IPS-18c (cell line): ENCODE measurements at regions not wholly inside any gene's neighbourhood (a gene's known extent, or its start where the extent isn't known, plus 50 kb on each side); places are given as distances from the start of the nearest gene placed in this dataset.

Experiments
- H3K4me3 ChIP-seq: 2 replicates; pipeline ENCODE4 v1.7.0; 2013; ENCODE audit warnings: low read depth, mild to moderate bottlenecking, low read length, moderate library complexity; ENCODE audit not compliant: insufficient read depth
- H3K9me3 ChIP-seq: one replicate; pipeline ENCODE4 v1.6.1; 2013; ENCODE audit warnings: mild to moderate bottlenecking, low read length, moderate library complexity; ENCODE audit not compliant: control insufficient read depth, insufficient read depth

- no peaks in the 10 kb centered on the region for H3K9me3 ChIP-seq
- H3K4me3 ChIP-seq: no peak overlapping the region
These were observed 875.6 kb downstream of the TFAP2A start for GRCh38 chr6:9539231-9539755.

DNA sequence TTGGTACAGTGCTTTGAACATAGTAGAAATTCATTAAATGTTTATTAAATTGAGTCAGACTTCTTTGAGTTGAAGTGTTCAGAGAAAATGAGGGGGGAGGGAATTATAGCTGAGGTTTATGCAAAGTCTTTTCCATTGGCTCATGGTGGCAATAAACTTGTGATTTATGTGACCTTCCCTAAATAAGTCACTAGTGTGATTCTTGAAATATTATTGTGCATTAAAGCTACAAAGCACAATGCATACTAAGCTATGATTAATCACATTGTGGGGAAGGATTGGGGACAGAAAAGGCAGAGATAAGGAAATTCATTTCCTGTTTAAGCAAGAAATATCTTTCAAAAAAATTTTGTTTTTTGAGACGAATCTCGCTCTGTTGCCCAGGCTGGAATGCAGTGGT is 877.5 kb downstream of the TFAP2A start:
- no peaks in the 10 kb centered on the region for H3K9me3 ChIP-seq
- H3K4me3 ChIP-seq: no peak overlapping the region

DNA sequence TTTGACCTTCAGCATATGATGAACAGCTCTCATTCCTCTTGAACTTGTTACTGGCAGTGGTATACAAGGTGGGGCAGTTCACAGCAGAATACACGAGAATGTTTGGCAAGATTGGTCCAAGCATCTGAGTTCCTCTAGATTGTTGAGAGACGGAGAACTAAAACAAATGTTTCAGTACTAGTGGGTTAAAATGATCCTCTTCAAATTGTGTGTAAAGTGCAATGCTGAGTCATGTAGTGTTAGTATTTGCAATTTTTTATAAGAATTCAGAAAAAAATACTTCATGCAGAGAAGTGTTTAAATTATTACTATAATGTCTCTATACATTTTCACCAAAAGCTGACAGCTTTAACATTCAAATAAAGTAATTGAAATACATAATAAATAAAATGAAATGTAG is 879.8 kb downstream of the TFAP2A start:
- Histone ChIP-seq H3K4me3 (no peak overlapping the region), H3K9me3 (no peaks in the 10 kb centered on the region)

- Histone ChIP-seq H3K4me3 (no peak overlapping the region), H3K9me3 (no peaks in the 10 kb centered on the region)
These were observed 882.0 kb downstream of the TFAP2A start for GRCh38 chr6:9532621-9533557.

- Histone ChIP-seq H3K9me3 (no peaks in the 10 kb centered on the region), H3K4me3 (no peak overlapping the region)
These were observed 887.1 kb downstream of the TFAP2A start for GRCh38 chr6:9527679-9528286.

- no peak overlapping the region for H3K4me3 ChIP-seq
These were observed 891.4 kb downstream of the TFAP2A start for GRCh38 chr6:9523462-9523861.

DNA sequence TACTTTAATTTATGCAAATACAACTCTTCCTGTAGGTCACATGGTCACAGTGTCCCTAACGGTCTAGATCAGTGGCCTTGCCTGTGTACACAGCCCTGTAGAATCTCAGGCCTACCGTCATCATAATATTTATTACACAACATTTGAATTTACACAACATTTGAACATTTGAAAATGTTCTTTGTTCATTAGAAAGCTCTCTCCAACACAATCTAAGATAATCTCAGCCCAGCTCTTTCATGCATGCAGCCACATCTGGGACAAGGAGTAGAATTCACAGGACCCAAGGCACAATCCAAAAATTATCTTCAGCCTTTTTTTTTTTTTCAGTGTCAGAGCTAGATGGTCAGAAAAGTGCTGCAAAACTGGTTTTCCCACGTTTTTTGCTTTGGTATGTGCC is 892.8 kb downstream of the TFAP2A start:
- no peak overlapping the region for H3K4me3 ChIP-seq
- H3K9me3 ChIP-seq: no peaks in the 10 kb centered on the region

More at GRCh38 chr6:9523462-9523861, 891.4 kb downstream of the TFAP2A start:
- no peaks in the 10 kb centered on the region for H3K9me3 ChIP-seq

DNA sequence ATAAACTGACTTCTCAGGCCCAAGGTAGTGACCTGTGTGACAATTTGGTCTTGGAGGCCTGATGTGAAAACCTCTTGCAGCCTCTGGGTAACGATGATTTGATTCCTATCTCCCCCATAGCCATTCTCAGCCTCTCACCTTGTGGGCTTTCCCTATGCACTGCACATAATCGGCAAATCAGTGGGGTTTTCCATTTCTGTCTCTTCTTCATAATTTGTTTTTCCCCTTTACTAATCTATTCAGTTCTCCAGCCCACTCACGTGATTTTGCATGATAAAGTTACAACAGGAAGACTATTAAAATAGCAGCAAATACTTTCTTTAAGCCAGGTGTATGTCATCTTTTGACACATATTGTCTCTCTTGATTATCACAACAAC is 893.7 kb downstream of the TFAP2A start:
- Histone ChIP-seq H3K4me3 (no peak overlapping the region), H3K9me3 (no peaks in the 10 kb centered on the region)

DNA sequence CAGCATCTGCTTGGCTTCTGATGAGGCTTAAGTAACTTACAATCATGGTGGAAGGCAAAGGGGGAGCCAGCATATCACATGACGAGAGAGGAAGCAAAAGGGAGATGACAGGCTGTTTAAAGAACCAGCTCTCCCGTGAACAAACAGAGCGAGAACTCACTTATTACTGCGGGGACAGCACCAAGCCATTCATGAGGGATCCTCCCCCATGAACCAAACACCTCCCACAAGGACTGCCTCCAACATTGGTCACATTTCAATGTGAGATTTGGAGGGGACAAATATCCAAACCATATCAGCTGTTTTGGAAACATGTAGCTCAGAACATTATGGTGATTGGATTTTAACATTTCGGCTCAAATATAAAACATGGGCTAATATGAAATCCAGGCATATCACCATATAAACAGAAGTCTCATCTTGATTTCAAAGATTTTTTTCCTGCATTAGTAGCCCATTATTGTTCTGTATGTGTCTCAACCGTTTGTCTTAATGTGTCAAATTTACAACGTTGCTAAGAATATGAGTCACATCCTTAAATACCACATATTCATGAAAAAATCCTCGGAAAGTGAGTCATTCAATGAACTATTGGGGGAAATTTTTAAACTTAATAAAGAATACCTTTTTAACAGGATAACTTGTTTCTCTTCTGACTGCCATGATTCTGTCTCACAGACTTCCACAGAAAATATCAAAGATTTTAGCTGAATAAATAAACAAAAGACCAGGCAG is 894.3 kb downstream of the TFAP2A start:
- no peak overlapping the region for H3K4me3 ChIP-seq
- H3K9me3 ChIP-seq: no peaks in the 10 kb centered on the region

DNA sequence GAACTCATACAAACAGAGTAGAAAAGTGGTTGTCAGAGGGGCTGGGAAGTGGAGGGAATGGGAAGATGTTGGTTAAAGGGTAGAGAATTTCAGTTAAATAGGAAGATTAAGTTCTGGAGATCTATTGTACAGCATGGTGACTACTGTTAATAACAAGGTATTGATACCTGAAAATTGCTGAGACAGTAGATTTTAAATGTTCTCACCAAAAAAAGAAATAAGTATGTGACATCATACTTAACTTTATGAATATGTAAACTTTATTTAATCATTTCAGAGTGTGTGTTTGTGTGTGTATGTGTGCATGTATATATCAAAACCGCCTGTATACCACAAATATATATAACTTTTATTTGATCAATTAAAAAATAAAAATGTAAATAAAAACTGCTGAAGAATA is 896.4 kb downstream of the TFAP2A start:
- H3K9me3 ChIP-seq: no peaks in the 10 kb centered on the region
- no peak overlapping the region for H3K4me3 ChIP-seq

DNA sequence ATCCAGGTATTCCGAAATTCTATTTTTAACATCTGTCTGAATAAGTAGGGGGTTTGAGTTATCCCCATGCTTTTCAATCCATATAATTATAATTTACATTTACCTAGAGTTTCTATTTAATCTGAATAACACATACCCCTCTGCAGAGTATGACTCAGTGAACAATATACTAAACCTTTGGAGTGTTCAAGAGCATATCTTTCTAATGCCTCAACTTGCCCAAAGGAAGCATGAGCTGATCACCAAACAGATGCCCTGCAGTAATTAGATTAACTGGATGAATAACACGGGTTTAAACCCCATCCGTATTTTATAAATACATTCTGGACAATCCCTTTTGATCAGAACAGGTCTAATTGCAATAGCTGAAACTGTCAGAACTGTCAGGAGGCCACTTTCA is 897.1 kb downstream of the TFAP2A start:
- H3K9me3 ChIP-seq: no peaks in the 10 kb centered on the region
- H3K4me3 ChIP-seq: no peak overlapping the region

GRCh38 chr6:9515633-9516606 is 899.0 kb downstream of the TFAP2A start:
- Histone ChIP-seq H3K4me3 (no peak overlapping the region), H3K9me3 (no peaks in the 10 kb centered on the region)

- no peaks in the 10 kb centered on the region for H3K9me3 ChIP-seq
- H3K4me3 ChIP-seq: no peak overlapping the region
These were observed 900.7 kb downstream of the TFAP2A start for GRCh38 chr6:9514146-9514545.

GRCh38 chr6:9511157-9511556 is 903.7 kb downstream of the TFAP2A start:
- no peaks in the 10 kb centered on the region for H3K9me3 ChIP-seq
- H3K4me3 ChIP-seq: no peak overlapping the region

DNA sequence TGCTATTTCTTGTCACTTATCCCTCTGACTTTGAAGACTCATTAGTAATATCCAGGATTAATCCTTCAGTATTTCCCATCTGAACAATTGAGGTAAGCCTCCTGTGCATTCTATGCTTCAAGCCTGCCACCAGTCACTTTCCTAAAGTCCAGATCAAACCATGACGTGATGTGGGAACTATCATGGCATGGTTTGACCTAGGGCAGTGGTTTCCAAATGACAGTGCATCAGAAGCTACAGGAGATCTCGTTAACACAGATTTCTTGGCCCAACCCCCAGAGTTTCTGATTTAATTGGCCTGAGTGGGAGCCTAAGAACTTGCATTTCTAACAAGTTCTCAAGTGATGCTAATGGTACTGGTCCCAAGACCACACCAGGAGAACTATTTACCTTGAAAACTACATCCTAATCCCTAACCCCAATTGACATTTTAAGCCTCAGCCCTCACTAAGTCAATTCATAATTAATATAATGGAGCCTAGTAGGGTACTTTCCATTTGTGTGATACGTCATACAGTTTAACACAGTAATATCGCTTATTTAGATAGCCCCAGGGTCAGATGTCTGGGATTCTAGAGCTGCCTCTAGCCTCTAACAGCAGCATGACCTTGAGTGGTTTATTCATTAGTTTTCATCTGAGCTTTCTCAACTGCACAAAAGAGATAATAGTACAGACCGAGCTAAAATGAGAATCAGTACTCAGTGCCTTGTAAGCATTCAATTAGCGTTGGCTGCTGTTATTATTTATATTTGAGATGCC is 907.6 kb downstream of the TFAP2A start:
- Histone ChIP-seq H3K4me3 (no peak overlapping the region), H3K9me3 (no peaks in the 10 kb centered on the region)

GRCh38 chr6:9504191-9504590 is 910.7 kb downstream of the TFAP2A start:
- Histone ChIP-seq H3K4me3 (no peak overlapping the region), H3K9me3 (no peaks in the 10 kb centered on the region)
